SW480 (cell line): ENCODE measurements at regions not wholly inside any gene's neighbourhood (a gene's known extent, or its start where the extent isn't known, plus 50 kb on each side); places are given as distances from the start of the nearest gene placed in this dataset.

ENCODE experiments used
- DNase-seq: peaks from one replicate; pipeline ENCODE4 v3.0.0-alpha.2; 2016; ENCODE audit warnings: low spot score

- no peak for DNase-seq
Measured at GRCh38 chr13:109516186-109516585, 270.2 kb downstream of the IRS2 start.

GRCh38 chr13:109510013-109510412 lies 276.4 kb downstream of the IRS2 start:
- DNase-seq: no peak

- DNase-seq: no peak
Measured at GRCh38 chr13:109509154-109509900, 277.1 kb downstream of the IRS2 start.

GRCh38 chr13:109500146-109500773 lies 286.1 kb downstream of the IRS2 start:
- DNase-seq: peak; percentile 6

GRCh38 chr13:109497917-109498316 lies 288.5 kb downstream of the IRS2 start:
- no peak for DNase-seq

GRCh38 chr13:109496216-109496615 lies 290.2 kb downstream of the IRS2 start:
- DNase-seq: no peak

GRCh38 chr13:109494925-109495369 lies 291.4 kb downstream of the IRS2 start:
- DNase-seq: no peak

GRCh38 chr13:109485136-109485794 lies 301.1 kb downstream of the IRS2 start:
- DNase-seq: no peak

- DNase-seq: no peak
Measured at GRCh38 chr13:109483284-109483683, 303.1 kb downstream of the IRS2 start.

- DNase-seq: no peak
Measured at GRCh38 chr13:109481040-109481439, 305.3 kb downstream of the IRS2 start.

- no peak for DNase-seq
Measured at GRCh38 chr13:109480011-109480955, 306.1 kb downstream of the IRS2 start.

- DNase-seq: no peak
Measured at GRCh38 chr13:109479534-109479933, 306.8 kb downstream of the IRS2 start.

- no peak for DNase-seq
Measured at GRCh38 chr13:109476001-109476400, 310.4 kb downstream of the IRS2 start.

GRCh38 chr13:109468123-109468522 lies 318.3 kb downstream of the IRS2 start:
- DNase-seq: no peak

- peak; percentile 35 for DNase-seq
Measured at GRCh38 chr13:109465148-109465547, 321.2 kb downstream of the IRS2 start.

GRCh38 chr13:109454167-109454917 lies 332.0 kb downstream of the IRS2 start:
- no peak for DNase-seq

GRCh38 chr13:109451726-109452125 lies 334.7 kb downstream of the IRS2 start:
- DNase-seq: no peak

GRCh38 chr13:109448629-109449028 lies 337.8 kb downstream of the IRS2 start:
- DNase-seq: no peak

- DNase-seq: no peak
Measured at GRCh38 chr13:109447667-109448066, 338.7 kb downstream of the IRS2 start.

GRCh38 chr13:109440320-109440719 lies 346.1 kb downstream of the IRS2 start:
- DNase-seq: no peak

- DNase-seq: no peak
Measured at GRCh38 chr13:109439813-109440212, 346.6 kb downstream of the IRS2 start.
